ENCODE measurements at regions not wholly inside any gene's neighbourhood (a gene's known extent, or its start where the extent isn't known, plus 50 kb on each side); places are given as distances from the start of the nearest gene placed in this dataset.

DNA sequence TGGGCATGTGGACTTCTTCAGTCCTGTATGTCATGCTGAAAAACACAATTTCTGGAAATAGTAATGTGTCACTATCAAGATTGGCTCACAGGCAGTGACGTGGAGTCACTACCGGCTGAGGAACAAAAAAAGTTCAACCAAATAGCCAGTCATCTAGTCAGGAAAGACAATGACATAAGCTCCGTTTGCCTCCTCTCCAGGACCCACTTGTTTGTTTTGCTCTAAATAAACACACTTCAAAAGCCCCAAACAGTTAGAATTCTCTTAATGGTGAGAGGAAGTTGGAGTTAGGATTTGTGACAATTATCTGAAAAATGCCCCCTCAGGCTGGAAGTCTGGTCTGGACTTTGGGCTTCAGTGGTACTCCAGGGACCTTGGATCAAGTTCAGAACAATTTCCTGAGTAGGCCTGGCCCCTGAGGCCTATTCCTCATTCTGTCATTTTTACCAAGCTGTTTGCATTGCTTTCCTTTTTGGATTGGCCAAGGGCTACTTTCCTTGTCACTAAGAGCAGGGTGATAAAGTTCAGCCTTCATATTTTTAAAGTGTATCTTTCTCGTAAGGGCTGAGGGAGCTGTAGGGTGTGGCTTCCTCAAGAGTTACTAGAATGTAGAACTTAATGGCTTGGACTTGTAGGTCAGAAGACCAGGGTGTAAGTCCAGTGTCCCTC is 98.9 kb downstream of the EOMES start (continued):
- TF ChIP-seq, protein P1, sequence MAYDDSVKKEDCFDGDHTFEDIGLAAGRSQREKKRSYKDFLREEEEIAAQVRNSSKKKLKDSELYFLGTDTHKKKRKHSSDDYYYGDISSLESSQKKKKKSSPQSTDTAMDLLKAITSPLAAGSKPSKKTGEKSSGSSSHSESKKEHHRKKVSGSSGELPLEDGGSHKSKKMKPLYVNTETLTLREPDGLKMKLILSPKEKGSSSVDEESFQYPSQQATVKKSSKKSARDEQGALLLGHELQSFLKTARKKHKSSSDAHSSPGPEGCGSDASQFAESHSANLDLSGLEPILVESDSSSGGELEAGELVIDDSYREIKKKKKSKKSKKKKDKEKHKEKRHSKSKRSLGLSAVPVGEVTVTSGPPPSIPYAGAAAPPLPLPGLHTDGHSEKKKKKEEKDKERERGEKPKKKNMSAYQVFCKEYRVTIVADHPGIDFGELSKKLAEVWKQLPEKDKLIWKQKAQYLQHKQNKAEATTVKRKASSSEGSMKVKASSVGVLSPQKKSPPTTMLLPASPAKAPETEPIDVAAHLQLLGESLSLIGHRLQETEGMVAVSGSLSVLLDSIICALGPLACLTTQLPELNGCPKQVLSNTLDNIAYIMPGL (CRISPR knock-in tag; IDR thresholded peaks at IDR 0.05; ENCODE audit: borderline replicate concordance in 1 of 2, low read depth in 1 of 2), result no peak
- TF ChIP-seq ZNF546 (CRISPR knock-in tag; conservative IDR thresholded peaks at IDR 0.05) (no peak), ZNF724P (CRISPR knock-in tag; IDR thresholded peaks at IDR 0.05; ENCODE audit: borderline replicate concordance) (no peak), TAF15 (IDR thresholded peaks at IDR 0.05; ENCODE audit: low read depth, low read length, poor library complexity, severe bottlenecking) (no peak), ZNF7 (CRISPR knock-in tag; IDR thresholded peaks at IDR 0.05) (no peak), ZNF496 (CRISPR knock-in tag; IDR thresholded peaks at IDR 0.05; ENCODE audit: insufficient replicate concordance) (no peak), U2AF1 (optimal IDR thresholded peaks at IDR 0.05; ENCODE audit: low read depth, low read length) (no peak), ZNF713 (CRISPR knock-in tag; IDR thresholded peaks at IDR 0.05) (no peak), FLYWCH1 (CRISPR knock-in tag; IDR thresholded peaks at IDR 0.05) (no peak), FOXO1 (CRISPR knock-in tag; IDR thresholded peaks at IDR 0.05) (peak; percentile 63), ATF1 (CRISPR knock-in tag; IDR thresholded peaks at IDR 0.05) (peak; percentile 73), MTF1 (CRISPR knock-in tag; IDR thresholded peaks at IDR 0.05) (no peak), BORCS8-MEF2B (CRISPR knock-in tag; IDR thresholded peaks at IDR 0.05) (no peak), ZFP82 (CRISPR knock-in tag; IDR thresholded peaks at IDR 0.05; ENCODE audit: borderline replicate concordance) (no peak), CAMTA2 (CRISPR knock-in tag; IDR thresholded peaks at IDR 0.05; ENCODE audit: borderline replicate concordance) (no peak)
- TF ChIP-seq, protein P2, sequence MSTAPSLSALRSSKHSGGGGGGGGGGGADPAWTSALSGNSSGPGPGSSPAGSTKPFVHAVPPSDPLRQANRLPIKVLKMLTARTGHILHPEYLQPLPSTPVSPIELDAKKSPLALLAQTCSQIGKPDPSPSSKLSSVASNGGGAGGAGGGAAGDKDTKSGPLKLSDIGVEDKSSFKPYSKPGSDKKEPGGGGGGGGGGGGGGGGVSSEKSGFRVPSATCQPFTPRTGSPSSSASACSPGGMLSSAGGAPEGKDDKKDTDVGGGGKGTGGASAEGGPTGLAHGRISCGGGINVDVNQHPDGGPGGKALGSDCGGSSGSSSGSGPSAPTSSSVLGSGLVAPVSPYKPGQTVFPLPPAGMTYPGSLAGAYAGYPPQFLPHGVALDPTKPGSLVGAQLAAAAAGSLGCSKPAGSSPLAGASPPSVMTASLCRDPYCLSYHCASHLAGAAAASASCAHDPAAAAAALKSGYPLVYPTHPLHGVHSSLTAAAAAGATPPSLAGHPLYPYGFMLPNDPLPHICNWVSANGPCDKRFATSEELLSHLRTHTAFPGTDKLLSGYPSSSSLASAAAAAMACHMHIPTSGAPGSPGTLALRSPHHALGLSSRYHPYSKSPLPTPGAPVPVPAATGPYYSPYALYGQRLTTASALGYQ (CRISPR knock-in tag; IDR thresholded peaks at IDR 0.05), result peak; percentile 87
- TF ChIP-seq, protein P3, sequence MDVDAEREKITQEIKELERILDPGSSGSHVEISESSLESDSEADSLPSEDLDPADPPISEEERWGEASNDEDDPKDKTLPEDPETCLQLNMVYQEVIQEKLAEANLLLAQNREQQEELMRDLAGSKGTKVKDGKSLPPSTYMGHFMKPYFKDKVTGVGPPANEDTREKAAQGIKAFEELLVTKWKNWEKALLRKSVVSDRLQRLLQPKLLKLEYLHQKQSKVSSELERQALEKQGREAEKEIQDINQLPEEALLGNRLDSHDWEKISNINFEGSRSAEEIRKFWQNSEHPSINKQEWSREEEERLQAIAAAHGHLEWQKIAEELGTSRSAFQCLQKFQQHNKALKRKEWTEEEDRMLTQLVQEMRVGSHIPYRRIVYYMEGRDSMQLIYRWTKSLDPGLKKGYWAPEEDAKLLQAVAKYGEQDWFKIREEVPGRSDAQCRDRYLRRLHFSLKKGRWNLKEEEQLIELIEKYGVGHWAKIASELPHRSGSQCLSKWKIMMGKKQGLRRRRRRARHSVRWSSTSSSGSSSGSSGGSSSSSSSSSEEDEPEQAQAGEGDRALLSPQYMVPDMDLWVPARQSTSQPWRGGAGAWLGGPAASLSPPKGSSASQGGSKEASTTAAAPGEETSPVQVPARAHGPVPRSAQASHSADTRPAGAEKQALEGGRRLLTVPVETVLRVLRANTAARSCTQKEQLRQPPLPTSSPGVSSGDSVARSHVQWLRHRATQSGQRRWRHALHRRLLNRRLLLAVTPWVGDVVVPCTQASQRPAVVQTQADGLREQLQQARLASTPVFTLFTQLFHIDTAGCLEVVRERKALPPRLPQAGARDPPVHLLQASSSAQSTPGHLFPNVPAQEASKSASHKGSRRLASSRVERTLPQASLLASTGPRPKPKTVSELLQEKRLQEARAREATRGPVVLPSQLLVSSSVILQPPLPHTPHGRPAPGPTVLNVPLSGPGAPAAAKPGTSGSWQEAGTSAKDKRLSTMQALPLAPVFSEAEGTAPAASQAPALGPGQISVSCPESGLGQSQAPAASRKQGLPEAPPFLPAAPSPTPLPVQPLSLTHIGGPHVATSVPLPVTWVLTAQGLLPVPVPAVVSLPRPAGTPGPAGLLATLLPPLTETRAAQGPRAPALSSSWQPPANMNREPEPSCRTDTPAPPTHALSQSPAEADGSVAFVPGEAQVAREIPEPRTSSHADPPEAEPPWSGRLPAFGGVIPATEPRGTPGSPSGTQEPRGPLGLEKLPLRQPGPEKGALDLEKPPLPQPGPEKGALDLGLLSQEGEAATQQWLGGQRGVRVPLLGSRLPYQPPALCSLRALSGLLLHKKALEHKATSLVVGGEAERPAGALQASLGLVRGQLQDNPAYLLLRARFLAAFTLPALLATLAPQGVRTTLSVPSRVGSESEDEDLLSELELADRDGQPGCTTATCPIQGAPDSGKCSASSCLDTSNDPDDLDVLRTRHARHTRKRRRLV (CRISPR knock-in tag; IDR thresholded peaks at IDR 0.05), result no peak
- TF ChIP-seq, protein P4, sequence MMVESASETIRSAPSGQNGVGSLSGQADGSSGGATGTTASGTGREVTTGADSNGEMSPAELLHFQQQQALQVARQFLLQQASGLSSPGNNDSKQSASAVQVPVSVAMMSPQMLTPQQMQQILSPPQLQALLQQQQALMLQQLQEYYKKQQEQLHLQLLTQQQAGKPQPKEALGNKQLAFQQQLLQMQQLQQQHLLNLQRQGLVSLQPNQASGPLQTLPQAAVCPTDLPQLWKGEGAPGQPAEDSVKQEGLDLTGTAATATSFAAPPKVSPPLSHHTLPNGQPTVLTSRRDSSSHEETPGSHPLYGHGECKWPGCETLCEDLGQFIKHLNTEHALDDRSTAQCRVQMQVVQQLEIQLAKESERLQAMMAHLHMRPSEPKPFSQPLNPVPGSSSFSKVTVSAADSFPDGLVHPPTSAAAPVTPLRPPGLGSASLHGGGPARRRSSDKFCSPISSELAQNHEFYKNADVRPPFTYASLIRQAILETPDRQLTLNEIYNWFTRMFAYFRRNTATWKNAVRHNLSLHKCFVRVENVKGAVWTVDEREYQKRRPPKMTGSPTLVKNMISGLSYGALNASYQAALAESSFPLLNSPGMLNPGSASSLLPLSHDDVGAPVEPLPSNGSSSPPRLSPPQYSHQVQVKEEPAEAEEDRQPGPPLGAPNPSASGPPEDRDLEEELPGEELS (CRISPR knock-in tag; IDR thresholded peaks at IDR 0.05), result peak; percentile 83
- TF ChIP-seq, protein P5, sequence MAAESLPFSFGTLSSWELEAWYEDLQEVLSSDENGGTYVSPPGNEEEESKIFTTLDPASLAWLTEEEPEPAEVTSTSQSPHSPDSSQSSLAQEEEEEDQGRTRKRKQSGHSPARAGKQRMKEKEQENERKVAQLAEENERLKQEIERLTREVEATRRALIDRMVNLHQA (CRISPR knock-in tag; IDR thresholded peaks at IDR 0.05), result no peak
